ENCODE measurements at regions not wholly inside any gene's neighbourhood (a gene's known extent, or its start where the extent isn't known, plus 50 kb on each side); places are given as distances from the start of the nearest gene placed in this dataset.

GRCh38 chr21:17402937-17403336 is 109.9 kb upstream of the CXADR start:
- Histone ChIP-seq H3K23ac (ENCODE audit: low read depth, low read length, poor library complexity) (no peak overlapping the region), H3K27me3 (ENCODE audit: control insufficient read depth in 3 of 3, insufficient read depth in 3 of 3, low read depth in 1 of 3, low read length in 3 of 3) (no peaks in the 10 kb centered on the region), H2BK120ac (ENCODE audit: low read depth, low read length) (no peak overlapping the region), H3K36me3 (replicated peaks in 1 of 2; ENCODE audit: control insufficient read depth in 2 of 2, insufficient read depth in 2 of 2, low read length in 2 of 2) (no peaks in the 10 kb centered on the region), H3K27ac (replicated peaks; ENCODE audit: low read length) (no peak overlapping the region), H3K18ac (ENCODE audit: low read length) (no peak overlapping the region), H2BK5ac (ENCODE audit: low read length) (no peak overlapping the region), H4K91ac (ENCODE audit: low read depth, low read length, poor library complexity) (no peak overlapping the region), H2BK12ac (ENCODE audit: low read length) (no peak overlapping the region), H3K4ac (ENCODE audit: low read length) (no peak overlapping the region), H2AK5ac (ENCODE audit: low read depth, low read length) (no peak overlapping the region), H4K8ac (ENCODE audit: low read depth, low read length) (no peak overlapping the region), H3K14ac (ENCODE audit: low read length) (no peak overlapping the region), H3K4me3 (ENCODE audit: low read length in 2 of 2) (no peak overlapping the region), H2AFZ (ENCODE audit: low read length) (no peak overlapping the region), H3K4me2 (ENCODE audit: insufficient read depth, low read length, poor library complexity, severe bottlenecking) (no peak overlapping the region), H3K9me3 (replicated peaks in 1 of 2; ENCODE audit: control insufficient read depth in 2 of 2, insufficient read depth in 1 of 2, low read depth in 1 of 2, low read length in 2 of 2) (peaks cover 0 to 3% of the 10 kb centered on the region in 2 donors), H3K4me1 (ENCODE audit: control insufficient read depth in 2 of 2, insufficient read depth in 1 of 2, low read depth in 1 of 2, low read length in 2 of 2) (peaks cover 2 to 6% of the 10 kb centered on the region in 2 donors), H3K79me1 (ENCODE audit: low read depth, low read length) (no peaks in the 10 kb centered on the region), H2BK15ac (ENCODE audit: low read length) (no peak overlapping the region), H3K9ac (ENCODE audit: low read depth, low read length, poor library complexity) (no peak overlapping the region)
- no CpG with 5 or more reads among the region's 3 CpGs for WGBS, 2 donors (ENCODE audit: extremely low coverage in 2 of 2, insufficient read length in 2 of 2, insufficient replicate concordance in 1 of 2)
- DNase-seq (ENCODE audit: low spot score): no peak

DNA sequence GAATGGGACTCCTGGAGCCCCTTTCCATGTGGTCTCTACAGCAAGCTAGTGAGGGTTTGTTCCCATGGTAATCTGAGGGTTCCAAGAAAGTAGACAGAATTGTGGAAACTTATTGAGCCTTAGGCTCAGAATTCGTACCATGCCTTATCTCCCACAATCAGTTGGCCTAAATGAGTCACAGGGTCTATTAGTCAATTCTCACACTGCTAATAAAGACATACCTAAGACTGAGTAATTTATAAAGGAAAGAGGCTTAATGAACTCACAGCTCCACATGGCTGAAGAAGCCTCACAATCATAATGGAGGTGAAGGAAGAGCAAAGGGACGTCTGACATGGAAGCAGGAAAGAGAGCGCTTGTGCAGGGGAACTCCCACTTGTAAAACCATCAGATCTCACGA is 106.6 kb upstream of the CXADR start:
- DNase-seq (ENCODE audit: low spot score): no peak
- H3K14ac ChIP-seq (ENCODE audit: low read length): no peak overlapping the region
- no peak overlapping the region for H2AFZ ChIP-seq (ENCODE audit: low read length)
- H2BK15ac ChIP-seq (ENCODE audit: low read length): no peak overlapping the region
- no peak overlapping the region for H3K4ac ChIP-seq (ENCODE audit: low read length)
- H2BK5ac ChIP-seq (ENCODE audit: low read length): no peak overlapping the region
- H3K27ac ChIP-seq (replicated peaks; ENCODE audit: low read length): no peak overlapping the region
- peaks cover 0 to 2% of the 10 kb centered on the region in 2 donors for H3K4me1 ChIP-seq (ENCODE audit: control insufficient read depth in 2 of 2, insufficient read depth in 1 of 2, low read depth in 1 of 2, low read length in 2 of 2)
- H3K79me1 ChIP-seq (ENCODE audit: low read depth, low read length): no peaks in the 10 kb centered on the region
- H3K18ac ChIP-seq (ENCODE audit: low read length): no peak overlapping the region
- no peak overlapping the region for H4K8ac ChIP-seq (ENCODE audit: low read depth, low read length)
- no peak overlapping the region for H2BK120ac ChIP-seq (ENCODE audit: low read depth, low read length)
- H2AK5ac ChIP-seq (ENCODE audit: low read depth, low read length): no peak overlapping the region
- peaks cover 0 to 3% of the 10 kb centered on the region in 2 donors for H3K9me3 ChIP-seq (replicated peaks in 1 of 2; ENCODE audit: control insufficient read depth in 2 of 2, insufficient read depth in 1 of 2, low read depth in 1 of 2, low read length in 2 of 2)
- H2BK12ac ChIP-seq (ENCODE audit: low read length): no peak overlapping the region
- no peak overlapping the region for H3K4me3 ChIP-seq (ENCODE audit: low read length in 2 of 2)
- no CpG with 5 or more reads among the region's 4 CpGs for WGBS, 2 donors (ENCODE audit: extremely low coverage in 2 of 2, insufficient read length in 2 of 2, insufficient replicate concordance in 1 of 2)
- no peak overlapping the region for H3K9ac ChIP-seq (ENCODE audit: low read depth, low read length, poor library complexity)
- no peak overlapping the region for H4K91ac ChIP-seq (ENCODE audit: low read depth, low read length, poor library complexity)
- H3K36me3 ChIP-seq (replicated peaks in 1 of 2; ENCODE audit: control insufficient read depth in 2 of 2, insufficient read depth in 2 of 2, low read length in 2 of 2): no peaks in the 10 kb centered on the region
- no peaks in the 10 kb centered on the region for H3K27me3 ChIP-seq (ENCODE audit: control insufficient read depth in 3 of 3, insufficient read depth in 3 of 3, low read depth in 1 of 3, low read length in 3 of 3)
- H3K4me2 ChIP-seq (ENCODE audit: insufficient read depth, low read length, poor library complexity, severe bottlenecking): no peak overlapping the region
- no peak overlapping the region for H3K23ac ChIP-seq (ENCODE audit: low read depth, low read length, poor library complexity)

GRCh38 chr21:17414766-17415165 is 98.1 kb upstream of the CXADR start:
- Histone ChIP-seq H3K27ac (replicated peaks; ENCODE audit: low read length) (no peak overlapping the region), H2BK12ac (ENCODE audit: low read length) (no peak overlapping the region), H3K4me1 (ENCODE audit: control insufficient read depth in 2 of 2, insufficient read depth in 1 of 2, low read depth in 1 of 2, low read length in 2 of 2) (peaks cover 5% of the 10 kb centered on the region in 2 donors), H3K18ac (ENCODE audit: low read length) (no peak overlapping the region), H2BK120ac (ENCODE audit: low read depth, low read length) (no peak overlapping the region), H3K4me3 (ENCODE audit: low read length in 2 of 2) (no peak overlapping the region), H3K14ac (ENCODE audit: low read length) (no peak overlapping the region), H4K8ac (ENCODE audit: low read depth, low read length) (no peak overlapping the region), H2AFZ (ENCODE audit: low read length) (peak overlapping the region; percentile 0), H2BK15ac (ENCODE audit: low read length) (no peak overlapping the region), H3K79me1 (ENCODE audit: low read depth, low read length) (no peaks in the 10 kb centered on the region), H3K9me3 (replicated peaks in 1 of 2; ENCODE audit: control insufficient read depth in 2 of 2, insufficient read depth in 1 of 2, low read depth in 1 of 2, low read length in 2 of 2) (no peaks in the 10 kb centered on the region), H2BK5ac (ENCODE audit: low read length) (no peak overlapping the region), H3K23ac (ENCODE audit: low read depth, low read length, poor library complexity) (no peak overlapping the region), H3K4ac (ENCODE audit: low read length) (no peak overlapping the region), H3K27me3 (ENCODE audit: control insufficient read depth in 3 of 3, insufficient read depth in 3 of 3, low read depth in 1 of 3, low read length in 3 of 3) (no peaks in the 10 kb centered on the region), H3K36me3 (replicated peaks in 1 of 2; ENCODE audit: control insufficient read depth in 2 of 2, insufficient read depth in 2 of 2, low read length in 2 of 2) (no peaks in the 10 kb centered on the region), H3K9ac (ENCODE audit: low read depth, low read length, poor library complexity) (no peak overlapping the region), H4K91ac (ENCODE audit: low read depth, low read length, poor library complexity) (no peak overlapping the region), H2AK5ac (ENCODE audit: low read depth, low read length) (no peak overlapping the region), H3K4me2 (ENCODE audit: insufficient read depth, low read length, poor library complexity, severe bottlenecking) (no peak overlapping the region)
- WGBS, 2 donors (ENCODE audit: extremely low coverage in 2 of 2, insufficient read length in 2 of 2, insufficient replicate concordance in 1 of 2): no CpG with 5 or more reads among the region's 1 CpG
- no peak for DNase-seq (ENCODE audit: low spot score)

DNA sequence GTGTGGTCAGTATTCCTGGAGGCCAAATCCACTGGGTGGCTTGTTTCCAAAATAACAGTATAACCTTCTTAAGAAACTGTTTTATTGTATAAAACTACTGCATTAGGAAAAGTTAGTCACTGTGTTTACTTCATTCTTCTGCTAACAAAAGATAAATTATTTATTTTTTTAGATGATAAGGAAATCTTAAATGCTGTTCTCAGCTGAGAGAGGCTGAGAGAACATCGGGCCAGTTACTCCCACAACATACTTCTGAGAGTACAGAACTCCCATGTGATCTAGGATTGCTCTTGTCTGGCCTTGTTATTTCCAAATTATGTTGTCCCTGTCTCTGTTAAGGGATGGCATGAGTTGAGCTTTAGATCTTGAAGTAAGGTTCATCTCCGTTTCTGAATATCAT is 96.7 kb upstream of the CXADR start:
- H4K91ac ChIP-seq (ENCODE audit: low read depth, low read length, poor library complexity): no peak overlapping the region

More for the DNA sequence above, 96.7 kb upstream of the CXADR start:
- DNase-seq (ENCODE audit: low spot score): no peak
- H3K14ac ChIP-seq (ENCODE audit: low read length): no peak overlapping the region
- no peak overlapping the region for H2BK15ac ChIP-seq (ENCODE audit: low read length)
- no peaks in the 10 kb centered on the region for H3K79me1 ChIP-seq (ENCODE audit: low read depth, low read length)
- H3K27ac ChIP-seq (replicated peaks; ENCODE audit: low read length): no peak overlapping the region
- H3K9me3 ChIP-seq (replicated peaks in 1 of 2; ENCODE audit: control insufficient read depth in 2 of 2, insufficient read depth in 1 of 2, low read depth in 1 of 2, low read length in 2 of 2): no peaks in the 10 kb centered on the region
- H2AFZ ChIP-seq (ENCODE audit: low read length): no peak overlapping the region
- no peak overlapping the region for H3K4me3 ChIP-seq (ENCODE audit: low read length in 2 of 2)
- no CpG with 5 or more reads among the region's 2 CpGs for WGBS, 2 donors (ENCODE audit: extremely low coverage in 2 of 2, insufficient read length in 2 of 2, insufficient replicate concordance in 1 of 2)
- no peak overlapping the region for H2BK5ac ChIP-seq (ENCODE audit: low read length)
- no peaks in the 10 kb centered on the region for H3K27me3 ChIP-seq (ENCODE audit: control insufficient read depth in 3 of 3, insufficient read depth in 3 of 3, low read depth in 1 of 3, low read length in 3 of 3)
- no peaks in the 10 kb centered on the region for H3K36me3 ChIP-seq (replicated peaks in 1 of 2; ENCODE audit: control insufficient read depth in 2 of 2, insufficient read depth in 2 of 2, low read length in 2 of 2)
- H3K23ac ChIP-seq (ENCODE audit: low read depth, low read length, poor library complexity): no peak overlapping the region
- H2BK12ac ChIP-seq (ENCODE audit: low read length): no peak overlapping the region
- no peak overlapping the region for H3K4me2 ChIP-seq (ENCODE audit: insufficient read depth, low read length, poor library complexity, severe bottlenecking)
- H3K18ac ChIP-seq (ENCODE audit: low read length): no peak overlapping the region
- no peak overlapping the region for H2BK120ac ChIP-seq (ENCODE audit: low read depth, low read length)
- no peak overlapping the region for H2AK5ac ChIP-seq (ENCODE audit: low read depth, low read length)
- peaks cover 5% of the 10 kb centered on the region in 2 donors for H3K4me1 ChIP-seq (ENCODE audit: control insufficient read depth in 2 of 2, insufficient read depth in 1 of 2, low read depth in 1 of 2, low read length in 2 of 2)
- no peak overlapping the region for H3K4ac ChIP-seq (ENCODE audit: low read length)
- no peak overlapping the region for H4K8ac ChIP-seq (ENCODE audit: low read depth, low read length)
- no peak overlapping the region for H3K9ac ChIP-seq (ENCODE audit: low read depth, low read length, poor library complexity)

Data from neuronal stem cell (in vitro differentiated cells).